Urothelium cell line (cell line): ENCODE measurements at regions not wholly inside any gene's neighbourhood (a gene's known extent, or its start where the extent isn't known, plus 50 kb on each side); places are given as distances from the start of the nearest gene placed in this dataset.

Experiments
- DNase-seq: peaks from one replicate; pipeline ENCODE4 v3.0.0; 2011; ENCODE audit warnings: low spot score, mixed read lengths
- FAIRE-seq: peaks from 2 replicates; lab custom pipeline; 2011; peaks lifted over from hg19 to GRCh38; lab: Jason Lieb, UNC

- no peak for FAIRE-seq
- DNase-seq: peak; percentile 80
Observed at GRCh38 chr11:123261345-123262106, 66.5 kb upstream of the CLMP start.

DNA sequence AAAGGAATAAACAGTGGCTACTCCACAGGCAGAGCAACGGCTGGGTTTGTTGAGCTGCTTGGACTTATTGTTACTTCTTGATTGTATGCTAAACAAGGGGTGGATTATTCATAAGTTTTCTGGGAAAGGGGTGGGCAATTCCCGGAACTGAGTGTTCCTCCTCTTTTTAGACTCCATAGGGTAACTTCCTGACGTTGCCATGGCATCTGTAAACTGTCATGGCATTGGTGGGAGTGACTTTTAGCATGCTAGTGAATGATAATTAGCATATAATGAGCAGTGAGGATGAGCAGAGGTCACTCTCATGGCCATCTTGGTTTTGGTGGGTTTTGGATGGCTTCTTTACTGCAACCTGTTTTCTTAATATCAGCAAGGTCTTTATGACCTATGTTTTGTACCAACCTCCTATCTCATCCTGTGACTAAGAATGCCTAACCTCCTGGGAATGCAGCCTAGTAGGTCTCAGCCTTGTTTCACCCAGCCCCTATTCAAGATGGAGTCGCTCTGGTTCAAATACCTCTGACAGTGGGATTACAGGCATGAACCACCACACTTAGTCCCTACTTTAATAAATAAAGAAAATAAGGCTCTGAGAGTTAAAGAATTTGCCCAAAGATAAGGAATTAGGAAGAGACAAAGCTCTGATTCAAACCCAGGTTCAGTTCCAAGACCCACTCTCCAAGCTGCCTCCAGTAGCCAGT lies 65.6 kb upstream of the CLMP start:
- FAIRE-seq (no peak), DNase-seq (no peak)

- no peak for FAIRE-seq
Observed at GRCh38 chr11:123258877-123259276, 63.8 kb upstream of the CLMP start.

GRCh38 chr11:123257370-123257769 lies 62.3 kb upstream of the CLMP start:
- no peak for FAIRE-seq
- DNase-seq: no peak

More at GRCh38 chr11:123258877-123259276, 63.8 kb upstream of the CLMP start:
- no peak for DNase-seq

- no peak for FAIRE-seq
Observed at GRCh38 chr11:123255909-123256308, 60.9 kb upstream of the CLMP start.

GRCh38 chr11:123254357-123254756 lies 59.3 kb upstream of the CLMP start:
- no peak for FAIRE-seq
- no peak for DNase-seq

More at GRCh38 chr11:123255909-123256308, 60.9 kb upstream of the CLMP start:
- no peak for DNase-seq

GRCh38 chr11:123253911-123254310 lies 58.9 kb upstream of the CLMP start:
- DNase-seq (no peak), FAIRE-seq (no peak)

DNA sequence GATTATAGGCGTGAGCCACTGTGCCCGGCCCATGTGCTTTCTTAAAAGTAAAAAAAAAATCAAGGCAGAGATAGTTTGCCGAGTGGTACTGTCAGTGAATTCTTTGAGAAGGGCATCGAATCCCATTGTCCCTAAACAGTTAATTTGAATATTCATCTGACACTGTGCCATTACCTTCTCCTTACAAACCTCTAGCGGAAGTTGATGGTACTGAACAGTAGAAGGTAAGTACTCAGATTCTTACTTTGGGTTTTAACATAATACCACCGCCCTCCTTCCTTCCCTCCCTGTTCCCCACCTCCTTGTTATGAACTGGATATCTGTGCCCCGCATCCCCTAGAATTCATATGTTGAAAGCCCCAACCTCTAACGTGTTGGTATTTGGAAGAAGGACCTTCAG lies 58.2 kb upstream of the CLMP start:
- FAIRE-seq (no peak), DNase-seq (no peak)

- DNase-seq: no peak
- no peak for FAIRE-seq
Observed at GRCh38 chr11:123251657-123252344, 56.8 kb upstream of the CLMP start.

DNA sequence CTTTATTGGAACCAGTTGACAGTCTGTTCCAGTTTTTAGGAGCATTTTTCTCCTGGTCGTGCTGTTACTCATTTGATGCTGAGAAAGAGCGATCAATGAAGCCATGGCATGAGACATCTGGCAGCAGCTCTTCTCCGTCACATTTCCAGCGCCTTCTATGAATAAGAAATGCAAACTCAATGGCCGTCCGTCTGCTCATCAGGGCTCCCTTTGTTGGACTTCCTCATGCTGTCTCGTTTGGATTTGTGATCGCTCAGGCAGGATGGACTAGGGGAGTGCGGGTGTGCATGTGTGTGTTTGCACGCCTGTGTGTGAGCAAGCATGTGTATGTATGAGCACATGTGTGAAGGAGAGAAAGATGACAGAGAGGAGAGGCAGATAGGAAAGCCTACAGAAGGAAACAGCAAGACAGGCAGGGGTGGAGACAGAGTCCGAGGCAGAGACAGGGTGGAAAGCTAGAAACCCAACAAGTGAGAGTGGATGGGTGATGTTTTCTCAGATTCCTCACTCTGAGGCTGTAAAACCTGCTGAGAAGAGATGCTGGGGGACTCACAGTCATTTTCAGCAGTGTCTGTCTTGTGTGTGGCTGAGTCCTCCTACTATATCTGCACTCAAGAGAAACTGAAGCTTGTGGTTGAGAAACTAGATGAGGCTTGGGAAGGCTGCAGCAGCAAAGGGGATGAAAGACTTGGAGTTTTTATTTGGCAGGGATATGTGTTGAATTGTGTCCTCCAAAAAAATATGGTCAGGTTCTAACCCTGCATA lies 56.0 kb upstream of the CLMP start:
- DNase-seq: no peak
- FAIRE-seq: no peak

GRCh38 chr11:123249354-123249753 lies 54.3 kb upstream of the CLMP start:
- FAIRE-seq: no peak
- no peak for DNase-seq

GRCh38 chr11:123247813-123248379 lies 52.8 kb upstream of the CLMP start:
- DNase-seq: no peak
- no peak for FAIRE-seq

GRCh38 chr11:123247496-123247799 lies 52.4 kb upstream of the CLMP start:
- DNase-seq: no peak
- no peak for FAIRE-seq

DNA sequence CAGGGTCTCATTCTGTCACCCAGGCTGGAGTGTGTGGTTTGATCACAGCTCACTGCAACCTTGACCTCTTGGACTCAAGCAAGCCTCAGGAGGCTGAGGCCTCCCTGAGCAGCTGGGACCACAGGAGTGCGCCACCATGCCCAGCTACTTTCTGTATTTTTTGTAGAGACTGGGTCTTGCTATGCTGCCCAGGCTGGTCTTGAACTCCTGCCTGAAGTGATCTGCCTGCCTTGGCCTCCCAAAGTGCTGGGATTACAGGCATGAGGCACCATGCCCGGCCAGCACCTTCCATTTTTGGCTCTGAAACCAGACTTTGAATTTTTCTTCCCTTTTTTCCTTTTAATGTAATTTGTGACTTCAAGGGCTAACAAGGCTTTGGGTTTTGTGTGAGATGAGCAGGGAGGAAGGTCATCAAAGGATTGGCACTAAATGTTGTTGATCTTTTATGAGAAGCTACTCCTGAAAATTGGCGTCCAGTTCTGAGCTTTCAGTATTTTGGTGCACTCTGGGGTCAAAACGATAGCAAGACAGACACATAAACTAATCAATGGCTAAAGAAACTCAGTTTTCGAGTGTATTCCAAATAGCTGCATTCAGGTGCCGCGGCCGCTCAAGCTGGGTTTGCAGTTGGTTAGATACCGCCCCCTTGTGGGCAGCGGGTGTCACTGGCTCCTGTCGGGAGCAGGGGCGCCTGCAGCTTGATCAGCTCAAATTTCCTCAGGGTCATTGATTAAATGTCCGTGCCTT lies 51.9 kb upstream of the CLMP start:
- DNase-seq (peak; percentile 73), FAIRE-seq (no peak)

DNA sequence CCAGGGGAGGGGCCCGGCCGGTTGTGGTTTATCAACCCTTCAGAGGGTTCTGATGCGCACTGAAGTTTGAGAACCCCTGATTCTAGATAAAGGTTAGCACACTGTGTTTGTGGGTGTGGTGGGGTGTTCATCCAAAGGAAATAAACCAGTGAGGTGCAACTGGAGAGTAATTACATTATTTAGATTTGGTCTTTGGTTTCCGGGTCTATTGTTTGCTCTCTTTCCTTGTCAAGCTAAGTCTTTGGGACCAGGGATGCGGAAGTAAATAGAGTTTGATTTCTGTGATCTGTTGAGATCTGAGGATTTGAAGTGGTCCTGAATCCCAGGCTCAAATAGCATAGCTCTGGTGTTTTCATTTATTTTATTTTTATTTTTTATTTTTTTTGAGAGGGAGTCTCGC lies 50.5 kb upstream of the CLMP start:
- FAIRE-seq (no peak), DNase-seq (no peak)
